H54 (cell line): ENCODE measurements at regions not wholly inside any gene's neighbourhood (a gene's known extent, or its start where the extent isn't known, plus 50 kb on each side); places are given as distances from the start of the nearest gene placed in this dataset.

Source experiments
- DNase-seq: peaks from one replicate; pipeline ENCODE4 v3.0.0; 2011; ENCODE audit warnings: low spot score, mixed read lengths; ENCODE audit not compliant: insufficient read length
- FAIRE-seq: peaks from 3 replicates; lab custom pipeline; 2011; peaks lifted over from hg19 to GRCh38; lab: Jason Lieb, UNC
- POLR2A ChIP-seq: IDR thresholded peaks from 2 replicates; pipeline ENCODE4 v1.6.1; 2011; ENCODE audit warnings: low read depth, mild to moderate bottlenecking, low read length

DNA sequence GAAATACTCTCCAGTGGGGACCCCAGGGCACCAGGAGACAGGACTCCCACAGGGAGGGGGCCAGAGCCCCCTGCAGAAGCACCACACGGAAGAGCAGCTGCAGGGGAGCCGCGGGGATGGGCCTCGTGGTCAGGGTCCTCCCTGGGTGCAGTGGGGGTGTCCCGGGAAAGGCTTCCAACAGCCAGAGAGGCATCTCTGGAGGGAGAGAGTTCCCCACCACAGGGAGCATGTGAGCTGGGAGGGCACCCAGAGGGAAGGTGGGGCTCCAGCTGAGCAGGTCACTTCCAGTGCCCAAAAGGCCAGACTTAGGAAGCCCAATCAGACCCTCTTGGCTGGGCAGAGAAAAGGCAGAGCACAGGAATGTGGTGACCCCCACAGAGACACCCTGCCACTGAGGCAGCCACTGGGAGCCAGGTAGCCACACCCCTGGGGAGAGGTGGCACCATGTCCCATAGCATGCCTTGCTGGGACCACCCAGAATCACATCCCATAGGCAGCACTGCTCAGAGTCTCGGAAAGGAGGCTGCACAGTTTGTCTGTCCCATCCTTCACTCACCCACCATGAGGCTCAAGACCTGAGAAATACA is 49.9 kb upstream of the LMO1 start:
- DNase-seq (no peak), FAIRE-seq (no peak)
- TF ChIP-seq POLR2A = no peak
